Lower lobe of right lung (tissue), 2 donors: ENCODE measurements at regions not wholly inside any gene's neighbourhood (a gene's known extent, or its start where the extent isn't known, plus 50 kb on each side); places are given as distances from the start of the nearest gene placed in this dataset.
A peak's percentile ranks its signal among the peaks of the same experiment; 100 is the strongest.
"Not testable (repeated sequence)": the region's sequence is repeated elsewhere in the genome, so short reads cannot be mapped to it uniquely, and the experiment has no call there.

Experiments
- ATAC-seq, 2 donors: fragments of 200-7000 bp; cut with Tn5 transposase; one replicate each; pipeline ENCODE4 v1.9.1; 2020 to 2022; ENCODE audit warnings: mild to moderate bottlenecking in 2 of 2, moderate library complexity in 2 of 2
- DNase-seq: peaks from one replicate; pipeline ENCODE4 v3.0.0-alpha.2; 2020
- H3K27ac ChIP-seq: fragments of 200-600 bp; one replicate; pipeline ENCODE4 v1.8.0; 2022
- H3K27me3 ChIP-seq: fragments of 200-600 bp; one replicate; pipeline ENCODE4 v1.8.0; 2022; ENCODE audit warnings: low read depth
- H3K36me3 ChIP-seq: fragments of 200-600 bp; one replicate; pipeline ENCODE4 v1.8.0; 2022; ENCODE audit warnings: mild to moderate bottlenecking
- H3K4me1 ChIP-seq: fragments of 200-600 bp; one replicate; pipeline ENCODE4 v1.8.0; 2022
- H3K4me3 ChIP-seq: fragments of 200-600 bp; one replicate; pipeline ENCODE4 v1.8.0; 2022; ENCODE audit warnings: mild to moderate bottlenecking
- H3K9me3 ChIP-seq: fragments of 200-600 bp; one replicate; pipeline ENCODE4 v1.8.0; 2022
- intact Hi-C: fragments of 100-400 bp; cut with DNase I; formaldehyde crosslinking; loops from one replicate; pipeline ENCODE4 v1.11.0; 2022
- donor health status: DM: no; HTN: yes; CAD: no; lungs with severe emphysema.

DNA sequence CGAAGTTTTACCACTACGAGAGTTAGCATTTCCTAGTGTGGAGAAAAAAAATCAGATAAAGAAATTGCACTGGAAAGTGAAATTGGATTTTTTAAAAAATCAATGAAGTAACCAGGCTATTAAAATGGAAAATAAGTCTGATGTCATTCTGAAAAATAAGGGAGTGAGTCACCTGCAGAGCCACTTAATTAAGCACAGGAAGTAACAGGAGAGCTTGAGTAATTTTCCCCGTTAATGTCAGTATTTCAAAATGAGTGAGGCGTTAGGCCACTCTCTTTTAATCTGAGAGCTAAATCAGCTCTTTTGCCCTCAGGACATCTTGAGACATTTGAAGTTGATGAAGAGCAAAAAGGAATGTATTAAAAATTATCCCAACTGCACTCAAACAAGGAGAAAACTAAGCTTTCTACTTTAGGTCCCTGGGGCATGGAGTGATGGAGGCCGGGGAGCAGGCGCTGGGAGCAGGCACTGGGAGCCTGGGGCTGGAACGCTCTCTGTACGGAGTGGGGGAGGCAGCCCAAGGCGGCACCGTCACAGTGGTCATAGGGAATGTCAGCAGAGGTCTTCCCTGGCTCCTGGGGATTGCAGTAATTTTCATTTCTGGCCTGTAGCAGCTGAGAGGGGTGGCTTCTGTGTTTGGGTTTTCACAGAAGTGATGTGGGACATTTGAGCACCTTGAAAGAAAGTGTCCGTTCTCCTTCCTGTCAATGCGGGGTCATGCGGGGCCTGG lies 194.6 kb downstream of the BCL2L11 start:
- H3K4me3 ChIP-seq, H3K27ac ChIP-seq, H3K4me1 ChIP-seq, H3K27me3 ChIP-seq, H3K9me3 ChIP-seq, DNase-seq, H3K36me3 ChIP-seq, intact Hi-C loops: not testable (repeated sequence)
- ATAC-seq: peak in 1 of 2 donors; percentile 42

DNA sequence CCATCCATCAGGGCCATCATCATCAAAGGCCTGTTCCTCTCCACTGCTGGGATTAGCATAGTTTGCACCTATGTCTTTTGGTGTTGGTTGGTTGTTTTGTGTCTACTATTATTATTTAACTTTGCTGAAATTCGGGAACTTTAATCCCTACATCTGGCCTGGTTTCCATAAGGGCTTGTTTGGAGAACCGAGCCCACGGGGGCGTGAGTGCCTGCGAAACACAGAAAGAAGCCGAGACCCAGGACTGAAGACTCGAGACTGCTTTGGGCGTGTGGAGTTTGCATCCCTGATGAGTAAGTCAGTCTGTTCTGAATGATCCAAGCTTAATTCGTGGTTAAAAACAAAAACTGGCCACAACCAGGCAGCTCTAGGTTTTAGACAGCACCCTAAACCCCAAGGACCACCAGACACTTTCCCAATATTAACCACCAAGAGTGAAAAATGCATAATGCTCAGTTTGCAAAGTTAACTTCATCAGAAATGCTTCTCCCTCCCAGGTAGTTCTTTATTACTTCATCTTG lies 195.6 kb downstream of the BCL2L11 start:
- H3K27ac ChIP-seq, H3K27me3 ChIP-seq, H3K36me3 ChIP-seq, intact Hi-C loops, H3K4me3 ChIP-seq, H3K9me3 ChIP-seq, ATAC-seq, DNase-seq, H3K4me1 ChIP-seq: not testable (repeated sequence)

GRCh38 chr2:111316881-111317549 lies 196.3 kb downstream of the BCL2L11 start:
- H3K4me3 ChIP-seq, H3K27ac ChIP-seq, H3K36me3 ChIP-seq, H3K27me3 ChIP-seq, H3K9me3 ChIP-seq, DNase-seq, intact Hi-C loops, H3K4me1 ChIP-seq, ATAC-seq: not testable (repeated sequence)

DNA sequence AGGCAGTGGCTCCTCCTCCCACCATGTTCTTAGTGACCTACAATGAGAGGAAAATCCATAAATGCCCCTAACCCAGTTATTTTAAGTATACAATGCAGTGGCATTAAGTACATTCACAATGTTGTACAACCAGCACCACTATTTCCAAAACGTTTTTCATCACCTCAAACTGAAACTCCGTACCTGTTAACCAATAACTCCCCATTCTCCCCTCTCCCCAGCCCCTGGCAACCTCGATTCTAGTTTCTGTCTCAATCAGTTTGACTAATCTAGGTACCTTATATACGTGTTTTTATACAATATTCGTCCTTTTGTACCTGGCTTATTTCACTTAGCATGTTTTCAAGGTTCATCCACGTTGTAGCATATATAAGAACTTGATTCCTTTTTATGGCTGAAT lies 198.8 kb downstream of the BCL2L11 start:
- H3K27ac ChIP-seq, ATAC-seq, H3K27me3 ChIP-seq, H3K4me1 ChIP-seq, H3K4me3 ChIP-seq, H3K9me3 ChIP-seq, H3K36me3 ChIP-seq, DNase-seq, intact Hi-C loops: not testable (repeated sequence)

- H3K27ac ChIP-seq, DNase-seq, intact Hi-C loops, ATAC-seq, H3K27me3 ChIP-seq, H3K4me1 ChIP-seq, H3K9me3 ChIP-seq, H3K4me3 ChIP-seq, H3K36me3 ChIP-seq: not testable (repeated sequence)
Measured at GRCh38 chr2:111320264-111320663, 199.6 kb downstream of the BCL2L11 start.

GRCh38 chr2:111320965-111321364 lies 200.3 kb downstream of the BCL2L11 start:
- ATAC-seq: peak; percentile 37 to 58
- H3K27me3 ChIP-seq, DNase-seq, H3K9me3 ChIP-seq, H3K27ac ChIP-seq, H3K36me3 ChIP-seq, intact Hi-C loops, H3K4me1 ChIP-seq, H3K4me3 ChIP-seq: not testable (repeated sequence)

GRCh38 chr2:111323384-111323783 lies 202.7 kb downstream of the BCL2L11 start:
- ATAC-seq, H3K27ac ChIP-seq, H3K27me3 ChIP-seq, H3K36me3 ChIP-seq, H3K4me3 ChIP-seq, H3K9me3 ChIP-seq, DNase-seq, H3K4me1 ChIP-seq, intact Hi-C loops: not testable (repeated sequence)

GRCh38 chr2:111327726-111328125 lies 207.0 kb downstream of the BCL2L11 start:
- H3K4me3 ChIP-seq, H3K9me3 ChIP-seq, H3K36me3 ChIP-seq, ATAC-seq, H3K27ac ChIP-seq, H3K27me3 ChIP-seq, H3K4me1 ChIP-seq, DNase-seq, intact Hi-C loops: not testable (repeated sequence)

DNA sequence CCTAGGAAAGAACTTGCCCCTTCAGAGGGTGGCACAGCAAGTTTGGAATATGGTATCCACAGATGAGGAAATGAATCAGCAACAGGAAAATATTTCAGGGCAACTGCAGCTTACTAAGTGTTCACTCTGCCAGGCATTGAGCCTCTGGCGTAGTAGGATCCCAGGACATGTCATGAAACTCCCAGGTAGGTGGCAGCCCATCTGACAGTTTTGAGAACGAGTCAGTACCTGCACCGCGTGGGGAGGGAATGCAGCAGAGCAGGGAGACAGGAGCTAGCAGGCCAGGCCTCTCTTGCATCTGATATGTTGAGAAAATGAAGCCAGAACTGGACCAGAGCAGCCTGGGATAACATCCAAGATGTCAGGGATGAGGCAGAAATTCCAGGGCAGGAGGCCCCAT lies 208.6 kb downstream of the BCL2L11 start:
- H3K36me3 ChIP-seq, ATAC-seq, DNase-seq, H3K27me3 ChIP-seq, intact Hi-C loops, H3K27ac ChIP-seq, H3K4me1 ChIP-seq, H3K9me3 ChIP-seq, H3K4me3 ChIP-seq: not testable (repeated sequence)

DNA sequence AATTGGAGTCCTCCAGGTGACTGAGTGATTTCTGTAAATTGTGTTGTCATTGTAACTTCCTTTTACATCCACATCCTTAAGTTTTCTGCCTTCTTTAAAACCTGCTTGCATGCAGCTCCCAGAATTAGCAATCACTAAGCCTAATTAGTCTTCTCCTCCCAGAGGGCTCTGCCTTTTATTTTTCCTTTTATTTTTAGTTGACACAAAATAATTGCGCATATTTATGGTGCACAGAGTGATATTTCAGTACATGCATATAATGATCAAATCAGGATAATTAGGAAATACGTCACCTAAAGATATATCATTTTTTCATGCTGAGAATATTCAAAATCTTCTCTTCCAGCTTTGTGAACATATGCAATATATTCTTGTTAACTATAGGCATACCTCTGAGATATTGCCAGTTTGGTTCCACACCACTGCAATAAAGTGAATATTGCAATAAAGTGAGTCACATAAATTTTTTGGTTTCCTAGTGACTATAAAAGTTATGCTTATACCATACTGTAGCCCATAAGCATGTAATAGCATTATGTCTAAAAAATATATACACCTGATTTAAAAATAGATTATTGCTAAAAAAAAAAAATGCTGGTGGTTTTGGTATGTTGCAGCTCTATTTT lies 210.5 kb downstream of the BCL2L11 start:
- ATAC-seq, intact Hi-C loops, DNase-seq, H3K27me3 ChIP-seq, H3K9me3 ChIP-seq, H3K27ac ChIP-seq, H3K4me3 ChIP-seq, H3K4me1 ChIP-seq, H3K36me3 ChIP-seq: not testable (repeated sequence)

GRCh38 chr2:111335220-111335907 lies 214.7 kb downstream of the BCL2L11 start:
- H3K27ac ChIP-seq, H3K4me3 ChIP-seq, intact Hi-C loops, H3K4me1 ChIP-seq, H3K36me3 ChIP-seq, H3K27me3 ChIP-seq, ATAC-seq, H3K9me3 ChIP-seq, DNase-seq: not testable (repeated sequence)

DNA sequence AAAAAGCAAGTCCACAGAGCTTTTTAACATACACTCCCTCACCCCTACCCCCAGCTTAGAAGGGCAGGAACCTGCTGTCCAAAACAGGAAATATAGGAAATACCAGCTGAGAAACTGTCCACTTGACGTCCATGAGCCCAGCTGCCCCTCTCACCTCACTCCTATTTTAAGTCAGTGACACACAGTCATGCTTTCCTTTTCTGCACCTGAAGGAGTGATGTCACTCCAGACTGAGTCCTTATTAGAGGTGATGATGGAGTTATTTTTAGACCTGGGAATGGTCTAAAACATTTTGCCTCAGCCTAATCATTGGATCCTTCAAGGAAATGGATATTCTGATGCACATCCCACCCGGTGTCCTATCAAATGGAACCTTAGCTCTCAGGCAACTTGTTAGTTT lies 217.8 kb downstream of the BCL2L11 start:
- ATAC-seq, H3K4me1 ChIP-seq, intact Hi-C loops, DNase-seq, H3K27ac ChIP-seq, H3K9me3 ChIP-seq, H3K36me3 ChIP-seq, H3K4me3 ChIP-seq, H3K27me3 ChIP-seq: not testable (repeated sequence)

- DNase-seq, H3K36me3 ChIP-seq, H3K27ac ChIP-seq, ATAC-seq, intact Hi-C loops, H3K4me1 ChIP-seq, H3K27me3 ChIP-seq, H3K4me3 ChIP-seq, H3K9me3 ChIP-seq: not testable (repeated sequence)
Measured at GRCh38 chr2:111339476-111339875, 218.8 kb downstream of the BCL2L11 start.
